ENCODE measurements at regions not wholly inside any gene's neighbourhood (a gene's known extent, or its start where the extent isn't known, plus 50 kb on each side); places are given as distances from the start of the nearest gene placed in this dataset.
A peak's percentile ranks its signal among the peaks of the same experiment; 100 is the strongest.

DNA sequence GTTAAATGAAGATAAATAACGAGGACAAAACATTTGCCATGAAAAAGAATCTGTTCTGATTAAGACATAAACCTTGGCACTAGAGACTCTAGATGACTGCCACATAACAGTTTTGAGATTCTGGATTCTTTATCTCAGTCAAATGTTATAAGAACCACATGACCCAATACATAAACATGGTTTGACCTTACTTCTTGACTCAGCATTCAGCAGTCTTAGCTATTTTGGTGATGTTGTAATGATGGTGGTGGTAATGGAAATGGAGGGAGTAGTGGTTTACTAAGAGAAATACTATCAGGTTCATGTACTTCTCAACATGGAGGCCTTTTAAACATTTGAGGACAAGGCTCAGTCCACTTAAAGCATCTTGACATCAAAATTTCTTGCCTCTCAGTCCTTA, 925.4 kb downstream of the CDH11 start:
- H3K27me3 ChIP-seq = no peaks in the 10 kb centered on the region
- WGBS, 2 donors = 73 to 78% methylated on average over 1 of the region's 1 CpG
- DNase-seq = no peak
- H3K9me3 ChIP-seq = no peaks in the 10 kb centered on the region
- no peak overlapping the region for H3K27ac ChIP-seq
- no peaks in the 10 kb centered on the region for H3K36me3 ChIP-seq (ENCODE audit: low read depth, missing control alignments)
- TF ChIP-seq, protein P1, sequence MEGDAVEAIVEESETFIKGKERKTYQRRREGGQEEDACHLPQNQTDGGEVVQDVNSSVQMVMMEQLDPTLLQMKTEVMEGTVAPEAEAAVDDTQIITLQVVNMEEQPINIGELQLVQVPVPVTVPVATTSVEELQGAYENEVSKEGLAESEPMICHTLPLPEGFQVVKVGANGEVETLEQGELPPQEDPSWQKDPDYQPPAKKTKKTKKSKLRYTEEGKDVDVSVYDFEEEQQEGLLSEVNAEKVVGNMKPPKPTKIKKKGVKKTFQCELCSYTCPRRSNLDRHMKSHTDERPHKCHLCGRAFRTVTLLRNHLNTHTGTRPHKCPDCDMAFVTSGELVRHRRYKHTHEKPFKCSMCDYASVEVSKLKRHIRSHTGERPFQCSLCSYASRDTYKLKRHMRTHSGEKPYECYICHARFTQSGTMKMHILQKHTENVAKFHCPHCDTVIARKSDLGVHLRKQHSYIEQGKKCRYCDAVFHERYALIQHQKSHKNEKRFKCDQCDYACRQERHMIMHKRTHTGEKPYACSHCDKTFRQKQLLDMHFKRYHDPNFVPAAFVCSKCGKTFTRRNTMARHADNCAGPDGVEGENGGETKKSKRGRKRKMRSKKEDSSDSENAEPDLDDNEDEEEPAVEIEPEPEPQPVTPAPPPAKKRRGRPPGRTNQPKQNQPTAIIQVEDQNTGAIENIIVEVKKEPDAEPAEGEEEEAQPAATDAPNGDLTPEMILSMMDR (IDR thresholded peaks at IDR 0.05) = no peak
- no peak for TF ChIP-seq POLR2A (IDR thresholded peaks at IDR 0.05)
- H3K4me3 ChIP-seq = no peak overlapping the region
- intact Hi-C loops (cut with DNase I; ENCODE audit: low total_unique reads) = no loop called here
- no peaks in the 10 kb centered on the region for H3K4me1 ChIP-seq

DNA sequence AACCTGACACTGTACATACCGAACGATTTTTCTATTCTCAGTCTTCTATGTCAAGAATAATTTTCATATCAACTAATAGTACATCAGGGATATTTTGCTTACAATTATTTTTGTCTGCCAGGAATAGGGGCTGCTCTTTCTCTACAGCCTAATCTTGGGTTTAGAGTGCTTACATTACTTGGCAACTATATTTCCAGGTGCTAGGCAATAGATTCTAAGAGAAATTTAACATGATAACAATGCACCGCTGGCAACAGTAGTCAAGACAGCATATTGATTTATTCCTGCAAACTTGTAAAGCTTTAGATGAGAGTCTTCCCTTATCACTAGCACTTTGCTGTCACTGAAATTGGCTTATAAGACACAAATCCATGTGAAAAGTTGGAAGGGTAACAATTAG, 935.9 kb downstream of the CDH11 start:
- WGBS, 2 donors = 58 to 61% methylated on average over 3 of the region's 3 CpGs
- no peak overlapping the region for H3K4me3 ChIP-seq
- DNase-seq = no peak
- H3K4me1 ChIP-seq = peaks cover 3% of the 10 kb centered on the region
- H3K36me3 ChIP-seq (ENCODE audit: low read depth, missing control alignments) = no peaks in the 10 kb centered on the region
- no peaks in the 10 kb centered on the region for H3K27me3 ChIP-seq
- no peaks in the 10 kb centered on the region for H3K9me3 ChIP-seq
- TF ChIP-seq, protein P1 (IDR thresholded peaks at IDR 0.05) = no peak
- TF ChIP-seq POLR2A (IDR thresholded peaks at IDR 0.05) = no peak
- no peak overlapping the region for H3K27ac ChIP-seq
- intact Hi-C loops (cut with DNase I; ENCODE audit: low total_unique reads) = no loop called here

DNA sequence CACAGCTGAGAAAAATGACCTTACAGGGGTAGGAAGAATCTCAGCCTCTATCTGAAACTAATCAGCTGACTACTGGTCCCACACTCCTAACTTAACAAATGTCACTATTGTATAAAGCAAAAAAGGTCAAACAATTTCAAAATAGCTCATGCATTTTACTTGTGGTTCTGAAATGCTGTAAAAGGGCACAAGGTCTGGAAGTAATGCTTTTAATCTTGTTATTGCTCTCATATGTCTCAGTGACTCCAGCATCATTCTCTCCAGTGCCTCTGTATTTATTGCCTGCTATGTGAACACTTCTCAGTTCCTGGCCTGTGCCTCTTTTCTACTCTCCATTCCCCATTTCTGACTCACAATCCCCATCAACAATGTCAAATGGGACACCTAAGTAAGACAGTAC, 937.7 kb downstream of the CDH11 start:
- intact Hi-C loops (cut with DNase I; ENCODE audit: low total_unique reads) = no loop called here
- H3K4me3 ChIP-seq = no peak overlapping the region
- TF ChIP-seq, protein P1 (IDR thresholded peaks at IDR 0.05) = no peak
- no peak for TF ChIP-seq POLR2A (IDR thresholded peaks at IDR 0.05)
- no peak for DNase-seq
- peaks cover 3% of the 10 kb centered on the region for H3K4me1 ChIP-seq
- peak overlapping the region in 1 of 2 donors; percentile 5 for H3K27ac ChIP-seq
- H3K36me3 ChIP-seq (ENCODE audit: low read depth, missing control alignments) = no peaks in the 10 kb centered on the region
- no peaks in the 10 kb centered on the region for H3K27me3 ChIP-seq
- H3K9me3 ChIP-seq = no peaks in the 10 kb centered on the region

DNA sequence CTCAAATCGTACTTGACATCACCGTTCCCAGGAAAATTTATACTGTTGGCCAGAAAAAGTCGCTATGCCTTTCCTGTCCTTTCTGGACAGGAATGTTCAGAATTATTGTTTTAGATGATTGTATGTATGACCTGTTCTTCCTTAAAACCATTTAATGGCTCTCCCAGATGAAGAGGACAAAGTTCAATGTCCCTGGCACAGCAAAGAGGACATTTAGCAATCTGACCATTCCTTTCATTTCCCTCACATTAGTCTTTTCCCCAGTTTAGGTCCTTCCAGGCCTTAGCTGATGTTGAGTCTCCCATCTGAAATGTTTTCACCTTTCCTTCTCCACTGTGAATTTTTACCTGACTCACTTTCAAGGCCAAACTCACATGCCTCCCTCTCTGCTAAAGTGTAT, 938.9 kb downstream of the CDH11 start:
- WGBS, 2 donors = 53 to 59% methylated on average over 3 of the region's 3 CpGs
- H3K9me3 ChIP-seq = no peaks in the 10 kb centered on the region
- intact Hi-C loops (cut with DNase I; ENCODE audit: low total_unique reads) = no loop called here
- H3K4me1 ChIP-seq = peaks cover 3% of the 10 kb centered on the region
- peak overlapping the region in 1 of 2 donors; percentile 25 for H3K27ac ChIP-seq
- no peak overlapping the region for H3K4me3 ChIP-seq
- TF ChIP-seq, protein P1 (IDR thresholded peaks at IDR 0.05) = no peak
- no peak for TF ChIP-seq POLR2A (IDR thresholded peaks at IDR 0.05)
- no peaks in the 10 kb centered on the region for H3K36me3 ChIP-seq (ENCODE audit: low read depth, missing control alignments)
- H3K27me3 ChIP-seq = no peaks in the 10 kb centered on the region
- DNase-seq = peak; percentile 31

DNA sequence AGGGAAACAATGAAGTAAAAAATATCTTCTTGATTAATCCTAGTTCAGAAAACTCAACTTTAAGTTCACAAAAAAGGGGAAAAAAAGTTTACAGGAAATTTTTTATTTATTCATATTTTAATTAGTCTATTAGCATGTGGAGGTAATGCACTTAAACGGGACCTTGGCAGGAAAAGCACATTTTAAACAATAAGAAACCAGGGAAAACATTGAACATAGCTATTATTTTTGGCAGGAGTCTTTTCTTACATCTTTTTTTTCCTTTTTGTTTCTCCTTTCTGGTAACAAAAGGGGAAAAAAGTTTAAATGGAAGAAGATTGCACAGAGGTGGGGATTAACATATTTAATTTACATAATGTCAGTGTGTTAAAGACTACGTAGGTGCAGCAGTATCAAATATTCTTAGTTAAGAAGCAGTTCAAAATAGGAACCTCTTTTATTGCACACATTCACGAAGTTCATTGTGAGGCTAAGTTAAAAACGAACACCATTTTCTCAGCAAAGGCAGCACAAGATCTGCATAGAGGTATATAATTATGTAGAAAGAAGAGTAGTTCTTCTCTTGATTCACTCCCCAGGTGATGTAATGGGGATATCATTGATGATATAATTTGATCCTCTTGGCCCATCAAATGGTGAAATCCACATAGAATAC, 940.5 kb downstream of the CDH11 start:
- no peak overlapping the region for H3K4me3 ChIP-seq
- DNase-seq = no peak
- no peak overlapping the region for H3K27ac ChIP-seq
- WGBS, 2 donors = 57 to 63% methylated on average over 4 of the region's 4 CpGs
- intact Hi-C loops (cut with DNase I; ENCODE audit: low total_unique reads) = no loop called here
- no peaks in the 10 kb centered on the region for H3K27me3 ChIP-seq
- TF ChIP-seq POLR2A (IDR thresholded peaks at IDR 0.05) = no peak
- TF ChIP-seq, protein P1 (IDR thresholded peaks at IDR 0.05) = no peak
- peaks cover 3% of the 10 kb centered on the region for H3K4me1 ChIP-seq
- H3K9me3 ChIP-seq = no peaks in the 10 kb centered on the region
- no peaks in the 10 kb centered on the region for H3K36me3 ChIP-seq (ENCODE audit: low read depth, missing control alignments)

All from testis (tissue), 2 donors.